ENCODE measurements at regions not wholly inside any gene's neighbourhood (a gene's known extent, or its start where the extent isn't known, plus 50 kb on each side); places are given as distances from the start of the nearest gene placed in this dataset.
"Not testable (repeated sequence)": the region's sequence is repeated elsewhere in the genome, so short reads cannot be mapped to it uniquely, and the experiment has no call there.

DNA sequence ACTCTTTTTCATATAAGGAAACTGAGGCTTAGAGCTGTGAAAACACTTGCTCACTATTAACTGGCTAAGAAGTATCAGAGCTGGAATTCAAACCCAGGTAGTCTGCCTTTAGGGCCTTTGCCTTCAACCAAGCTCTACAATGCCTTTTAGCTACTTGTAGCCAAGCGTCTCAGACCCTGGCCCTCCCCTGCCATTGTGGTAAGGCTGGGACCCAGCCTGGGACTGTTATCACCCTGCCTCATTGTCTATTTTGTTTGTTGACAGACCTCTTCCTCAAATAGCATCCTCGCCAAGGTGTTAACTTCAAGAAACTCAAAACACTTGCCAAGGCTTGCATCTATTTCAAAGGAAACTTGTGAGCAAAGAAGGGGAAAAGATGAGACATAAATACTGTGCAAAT, 76.7 kb upstream of the CD28 start:
- no peak for DNase-seq (ENCODE audit: low read depth in 2 of 2)

DNA sequence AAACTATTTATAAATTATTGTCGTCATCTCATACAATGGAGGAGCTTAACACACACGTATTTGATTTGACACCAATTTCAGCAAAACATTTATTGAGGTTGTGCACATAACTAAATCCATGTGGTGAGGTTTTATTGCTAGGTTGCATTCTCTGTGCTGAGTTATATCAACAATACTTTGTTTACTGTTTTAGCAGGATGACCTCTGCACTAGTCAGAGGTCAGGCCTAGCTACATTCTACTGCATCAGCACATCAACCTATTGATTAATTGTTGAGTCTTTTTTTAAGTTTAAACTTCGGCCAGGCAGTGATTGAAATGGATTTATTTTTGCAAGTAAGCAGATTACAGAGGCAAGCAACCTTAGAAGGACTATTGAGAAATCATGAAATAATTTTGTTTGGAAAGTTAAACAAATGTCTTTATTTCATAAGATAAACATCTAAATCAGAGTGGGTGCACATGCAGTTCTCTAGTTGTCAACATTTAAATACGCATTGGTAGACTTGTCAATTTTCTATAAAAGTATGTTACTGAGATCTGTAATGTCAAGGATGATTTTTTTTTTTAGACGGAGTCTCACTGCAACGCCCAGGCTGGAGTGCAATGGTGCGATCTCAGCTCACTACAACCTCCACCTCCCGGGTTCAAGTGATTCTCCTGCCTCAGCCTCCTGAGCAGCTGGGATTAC, 75.2 kb upstream of the CD28 start:
- DNase-seq (ENCODE audit: low read depth in 2 of 2): no peak

DNA sequence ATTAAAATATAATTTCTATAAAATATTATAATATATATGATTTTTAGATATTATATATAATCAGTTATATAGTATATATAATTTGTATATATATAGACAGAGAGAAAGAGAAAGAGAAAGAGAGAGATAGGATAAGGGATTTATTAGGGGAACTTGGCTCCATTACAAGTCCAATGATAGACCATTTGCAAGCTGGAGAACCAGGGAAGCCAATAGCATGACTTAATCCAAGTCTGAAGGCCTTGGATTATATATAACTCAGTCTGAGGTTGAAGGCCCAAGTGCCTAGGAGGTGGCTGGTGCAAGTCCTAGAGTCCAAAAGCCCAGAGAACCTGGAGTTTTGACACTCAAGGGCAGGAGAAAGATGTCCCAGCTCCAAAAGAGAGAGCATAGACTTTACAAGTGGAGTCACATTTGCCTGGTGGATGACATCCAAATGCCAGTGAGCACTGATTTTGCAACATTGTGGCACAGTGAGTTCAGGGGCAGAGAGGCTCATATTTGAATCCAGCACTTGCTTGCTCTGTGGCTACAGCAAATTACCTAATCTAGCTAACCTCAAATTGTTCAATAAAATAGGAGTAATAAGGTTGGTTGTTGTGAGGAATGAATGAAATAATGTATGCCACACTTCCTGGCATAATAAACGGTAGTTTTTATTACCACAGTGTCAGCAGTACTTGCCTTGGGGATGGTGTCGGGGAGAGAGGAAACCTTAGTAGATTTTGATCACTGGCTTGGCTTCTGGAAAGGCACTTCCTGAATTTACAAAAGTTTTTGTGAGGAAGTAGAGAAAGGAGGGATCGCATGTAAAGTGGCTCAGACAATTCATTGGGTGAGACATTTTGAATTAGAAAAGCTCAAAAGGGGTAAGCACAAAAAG, 69.6 kb upstream of the CD28 start:
- no peak for DNase-seq (ENCODE audit: low read depth in 2 of 2)

DNA sequence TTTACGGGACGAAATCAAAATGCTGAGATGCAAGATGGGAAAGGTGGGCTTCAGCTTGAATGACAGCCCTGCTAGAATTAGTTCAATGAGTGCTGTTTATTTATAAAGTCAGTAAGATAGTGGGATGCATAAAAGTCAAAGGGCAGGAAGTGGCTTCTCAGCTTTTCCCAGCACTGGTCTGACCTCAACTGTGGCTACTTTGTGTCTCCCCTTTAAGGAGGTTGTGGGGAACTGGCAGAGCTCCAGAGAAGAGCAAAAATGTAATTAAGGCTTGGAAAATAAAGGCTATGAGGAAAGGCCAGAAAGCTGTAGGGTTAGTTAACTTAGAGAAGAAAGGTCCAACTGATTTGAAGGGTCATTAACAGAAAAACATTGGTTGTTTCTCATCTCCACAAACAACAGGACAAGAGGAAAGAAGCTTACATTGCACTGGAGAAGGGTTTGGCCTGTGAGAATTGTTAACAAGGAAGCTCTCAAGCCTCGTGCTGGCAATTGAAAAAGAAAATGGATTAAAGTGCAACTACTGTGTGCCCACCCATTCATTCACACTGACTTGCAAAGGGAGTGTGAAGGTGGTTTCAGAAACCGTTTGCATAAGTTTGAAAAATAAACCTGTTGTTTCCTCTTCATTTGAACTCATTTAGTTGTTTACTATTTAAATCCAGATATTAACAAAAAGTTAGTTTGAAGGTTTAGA, 68.8 kb upstream of the CD28 start:
- no peak for DNase-seq (ENCODE audit: low read depth in 2 of 2)

DNA sequence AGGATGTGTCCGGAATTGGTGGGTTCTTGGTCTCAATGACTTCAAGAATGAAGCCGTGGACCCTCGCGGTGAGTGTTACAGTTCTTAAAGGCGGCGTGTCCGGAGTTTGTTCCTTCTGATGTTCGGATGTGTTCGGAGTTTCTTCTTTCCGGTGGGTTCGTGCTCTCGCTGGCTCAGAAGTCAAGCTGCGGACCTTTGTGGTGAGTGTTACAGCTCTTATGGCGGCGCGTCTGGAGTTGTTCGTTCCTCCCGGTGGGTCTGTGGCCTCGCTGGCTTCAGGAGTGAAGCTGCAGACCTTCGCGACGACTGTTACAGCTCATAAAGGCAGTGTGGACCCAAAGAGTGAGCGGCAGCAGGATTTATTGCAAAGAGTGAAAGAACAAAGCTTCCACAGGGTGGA, 64.6 kb upstream of the CD28 start:
- DNase-seq (ENCODE audit: low read depth in 2 of 2): not testable (repeated sequence)

DNA sequence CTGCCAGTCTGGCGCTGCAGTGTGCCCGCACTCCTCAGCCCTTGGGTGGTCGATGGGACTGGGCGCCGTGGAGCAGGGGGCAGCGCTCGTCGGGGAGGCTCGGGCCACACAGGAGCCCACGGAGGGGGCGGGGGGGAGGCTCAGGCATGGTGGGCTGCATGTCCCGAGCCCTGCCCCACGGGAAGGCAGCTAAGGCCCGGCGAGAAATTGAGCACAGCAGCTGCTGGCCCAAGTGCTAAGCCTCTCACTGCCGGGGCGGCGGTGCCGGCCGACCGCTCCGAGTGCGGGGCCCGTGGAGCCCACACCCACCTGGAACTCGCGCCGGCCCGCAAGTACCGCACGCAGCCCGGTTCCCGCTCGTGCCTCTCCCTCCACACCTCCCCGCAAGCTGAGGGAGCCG, 63.6 kb upstream of the CD28 start:
- not testable (repeated sequence) for DNase-seq (ENCODE audit: low read depth in 2 of 2)

DNA sequence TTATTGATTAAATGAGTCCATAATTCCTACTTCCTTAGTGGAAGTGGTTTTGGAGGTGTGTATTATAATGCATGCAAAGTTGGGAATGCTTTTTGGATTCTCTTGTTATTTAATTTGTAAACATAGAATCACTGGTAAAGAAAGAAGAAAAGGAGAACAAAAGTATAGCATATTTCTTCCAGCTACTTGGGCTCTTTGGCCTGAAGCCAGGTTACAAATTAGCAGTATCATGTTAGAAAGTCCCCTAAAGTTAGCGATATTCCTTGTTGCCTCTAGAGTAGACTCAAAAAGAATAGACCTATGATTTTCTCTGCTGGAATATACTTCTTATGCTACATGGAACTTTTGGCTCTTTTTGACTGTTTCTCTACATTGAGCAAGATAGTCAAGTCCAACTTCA, 60.6 kb upstream of the CD28 start:
- no peak for DNase-seq (ENCODE audit: low read depth in 2 of 2)

DNA sequence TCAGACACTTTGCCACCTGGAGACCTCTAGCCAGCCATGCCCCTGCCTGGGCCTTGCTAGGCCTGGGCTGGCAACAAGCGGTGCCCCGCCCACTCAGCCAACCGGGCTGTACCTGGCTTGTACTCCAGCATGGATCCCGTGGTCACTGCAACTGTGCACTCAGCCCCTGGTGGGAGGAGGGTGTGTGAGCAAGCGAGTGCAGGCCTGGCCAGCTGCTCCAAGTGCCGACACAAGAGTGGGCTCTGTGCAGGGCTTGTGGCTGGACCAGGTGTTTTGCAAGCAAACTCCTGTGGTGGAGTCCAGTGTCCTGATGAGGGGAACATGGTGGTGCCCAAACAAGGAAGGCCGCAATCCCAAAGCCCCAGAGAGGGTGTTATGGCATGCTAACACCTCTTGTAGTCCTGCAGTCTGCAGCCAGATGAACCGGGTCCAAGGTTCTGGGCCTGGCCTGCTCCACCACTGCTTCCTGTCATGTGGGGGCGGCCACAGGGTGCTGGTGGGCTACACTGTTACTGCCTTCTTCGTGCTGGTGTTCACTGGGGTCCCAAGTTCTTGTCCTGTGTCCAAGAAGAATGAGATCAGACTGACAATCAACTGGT, 60.1 kb upstream of the CD28 start:
- DNase-seq (ENCODE audit: low read depth in 2 of 2): no peak

DNA sequence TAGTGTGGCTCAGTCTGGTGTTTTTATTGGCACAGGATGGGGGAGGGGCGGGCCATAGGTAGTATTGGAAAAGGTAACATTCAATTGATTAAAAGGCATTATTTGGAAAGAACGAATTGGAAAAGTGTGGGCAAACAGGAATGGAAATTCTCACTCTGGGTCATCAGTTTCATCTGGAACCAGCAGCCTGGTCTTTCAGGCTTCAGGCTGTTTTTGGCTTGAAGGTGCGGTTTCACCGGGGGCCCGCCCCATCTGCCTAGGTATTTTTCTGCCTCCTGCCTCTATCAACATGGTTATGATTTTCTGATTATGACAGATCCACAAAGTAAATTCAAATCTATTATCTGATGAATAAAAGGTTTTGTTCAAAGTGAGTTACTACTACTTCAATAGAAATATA, 59.5 kb upstream of the CD28 start:
- DNase-seq (ENCODE audit: low read depth in 2 of 2): no peak

DNA sequence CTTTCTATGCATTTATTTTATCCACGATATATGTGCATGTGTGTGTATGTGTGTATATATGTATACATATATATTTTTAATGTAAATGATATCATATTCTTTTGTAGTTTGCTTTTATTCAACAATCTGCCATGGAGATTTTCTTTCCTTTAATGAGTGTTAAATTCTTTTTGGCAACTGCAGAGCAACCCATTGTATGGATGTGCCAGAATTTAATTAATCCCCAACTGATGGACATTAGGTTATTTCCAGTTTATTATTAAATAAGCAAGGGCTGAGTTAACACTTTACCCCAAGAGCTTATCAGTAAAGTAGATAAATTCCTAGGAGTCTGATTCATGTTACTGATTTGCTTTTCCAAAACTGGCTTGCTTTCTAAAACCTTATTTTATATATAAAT, 58.9 kb upstream of the CD28 start:
- DNase-seq (ENCODE audit: low read depth in 2 of 2): no peak

DNA sequence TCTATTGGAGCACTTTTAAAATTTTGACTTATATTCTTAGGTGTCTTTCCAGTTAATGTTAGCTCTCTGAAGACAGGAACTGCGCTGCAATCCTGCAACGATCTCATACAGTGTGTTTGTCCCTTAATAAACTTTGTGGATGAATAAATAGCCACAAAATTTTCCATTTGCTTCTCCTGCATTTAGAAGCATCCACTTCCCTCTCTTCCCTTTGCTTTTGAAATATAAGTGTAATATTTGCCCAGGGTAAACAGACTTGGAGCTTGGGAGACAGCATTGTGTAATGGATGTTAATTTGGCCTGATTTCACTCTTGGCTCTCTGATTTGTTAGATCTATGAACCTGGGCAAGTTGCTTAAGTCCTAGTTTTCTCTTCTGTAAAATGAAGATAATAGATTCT, 58.2 kb upstream of the CD28 start:
- no peak for DNase-seq (ENCODE audit: low read depth in 2 of 2)

DNA sequence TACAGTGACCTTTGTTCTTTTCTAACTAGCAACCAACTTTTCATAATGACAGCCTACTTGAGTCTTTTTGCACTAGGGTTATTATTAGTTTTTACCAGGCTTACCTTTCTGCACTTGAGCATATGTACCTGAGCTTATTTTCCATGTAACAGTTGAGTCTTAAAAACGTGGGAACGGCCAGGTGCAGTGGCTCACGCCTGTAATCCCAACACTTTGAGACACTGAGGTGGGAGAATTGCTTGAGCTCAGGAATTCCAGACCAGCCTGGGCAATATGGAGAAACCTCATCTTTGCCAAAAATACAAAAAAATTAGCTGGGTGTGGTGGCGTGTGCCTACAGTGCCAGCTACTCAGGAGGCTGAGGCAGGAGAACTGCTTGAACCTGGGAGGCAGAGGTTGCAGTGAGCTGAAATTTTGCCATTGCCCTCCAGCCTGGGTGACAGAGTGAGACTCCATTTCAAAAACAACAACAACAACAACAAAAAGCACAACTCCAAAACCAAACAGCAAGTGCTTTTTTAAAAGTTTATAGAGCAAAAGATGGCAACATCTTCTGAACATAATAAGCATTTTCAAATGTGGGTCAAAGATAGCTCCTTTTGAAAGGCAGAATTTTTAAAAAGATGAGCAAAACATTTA, 57.1 kb upstream of the CD28 start:
- no peak for DNase-seq (ENCODE audit: low read depth in 2 of 2)

DNA sequence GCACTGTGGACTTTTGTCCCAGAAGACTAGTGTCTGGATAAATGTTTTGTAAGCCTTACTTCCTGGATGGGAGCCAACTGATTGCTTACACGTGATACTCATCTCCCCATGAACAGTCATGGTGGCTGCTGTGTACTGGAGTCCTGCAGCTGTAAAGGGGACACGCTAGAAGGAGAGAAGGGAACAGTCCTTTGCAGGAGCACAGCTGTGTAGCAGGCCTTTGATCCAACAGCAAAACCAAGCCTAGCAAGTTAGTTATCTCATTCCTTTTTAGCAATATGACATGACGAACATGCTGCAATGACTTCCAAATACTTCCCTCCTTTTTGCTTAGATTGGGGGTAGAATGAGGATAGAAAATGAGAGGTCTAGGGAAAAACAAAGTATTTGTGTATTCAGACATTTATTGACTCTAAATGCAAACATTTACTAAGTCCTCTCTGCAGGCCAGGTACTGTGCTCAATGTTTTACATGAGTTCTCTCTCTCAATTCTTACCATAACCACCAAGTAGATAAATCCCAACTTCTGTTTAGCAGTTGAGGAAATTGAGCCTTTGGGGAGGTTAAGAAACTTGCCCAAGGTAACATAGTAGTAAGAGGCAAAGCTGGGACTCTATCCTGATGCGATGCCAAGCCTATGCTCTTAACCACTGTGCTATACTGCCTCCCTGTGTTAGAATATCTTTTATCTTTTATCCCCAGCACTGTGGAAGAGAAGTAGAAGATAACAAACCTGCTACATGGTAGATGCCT, 55.4 kb upstream of the CD28 start:
- peak in 1 of 2 experiments; percentile 26 for DNase-seq (ENCODE audit: low read depth in 2 of 2)

DNA sequence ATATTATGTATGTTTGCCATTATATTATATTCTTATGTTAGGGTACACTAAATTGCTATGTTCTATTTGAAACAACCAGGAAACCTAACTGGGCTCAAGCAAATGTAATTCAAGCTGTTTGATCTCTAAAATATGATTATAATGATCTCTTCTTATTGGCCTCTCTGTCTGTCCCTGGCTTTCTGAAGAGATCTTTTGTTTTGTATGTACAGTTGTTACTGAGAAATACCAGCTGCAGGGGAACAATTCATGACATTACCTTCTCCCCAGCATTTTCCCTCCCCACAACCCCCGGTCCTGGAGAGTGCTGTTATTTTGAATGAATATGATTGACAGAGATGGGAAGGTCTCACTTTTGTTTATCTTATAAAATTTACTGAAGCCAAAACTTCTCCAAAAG, 54.8 kb upstream of the CD28 start:
- DNase-seq (ENCODE audit: low read depth in 2 of 2): no peak

DNA sequence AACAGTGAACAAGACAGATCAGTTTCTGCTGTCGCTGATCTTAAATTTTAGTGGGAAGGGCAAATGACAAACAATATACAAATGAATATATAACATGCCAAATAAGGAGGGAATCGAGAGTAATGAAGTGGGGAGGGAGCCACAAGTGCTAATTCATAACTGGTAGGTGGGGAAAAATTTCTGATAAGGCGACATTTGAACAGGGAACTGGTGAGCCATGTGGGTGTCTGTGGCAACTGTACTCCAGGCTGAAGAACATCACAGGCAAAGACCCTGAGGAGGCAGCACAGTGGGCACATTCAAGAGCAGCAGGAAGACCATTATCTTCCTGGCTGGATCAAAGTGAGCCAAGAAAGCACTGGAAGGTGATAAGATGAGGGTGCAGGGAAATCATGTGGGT, 51.6 kb upstream of the CD28 start:
- DNase-seq (ENCODE audit: low read depth in 2 of 2): no peak

DNA sequence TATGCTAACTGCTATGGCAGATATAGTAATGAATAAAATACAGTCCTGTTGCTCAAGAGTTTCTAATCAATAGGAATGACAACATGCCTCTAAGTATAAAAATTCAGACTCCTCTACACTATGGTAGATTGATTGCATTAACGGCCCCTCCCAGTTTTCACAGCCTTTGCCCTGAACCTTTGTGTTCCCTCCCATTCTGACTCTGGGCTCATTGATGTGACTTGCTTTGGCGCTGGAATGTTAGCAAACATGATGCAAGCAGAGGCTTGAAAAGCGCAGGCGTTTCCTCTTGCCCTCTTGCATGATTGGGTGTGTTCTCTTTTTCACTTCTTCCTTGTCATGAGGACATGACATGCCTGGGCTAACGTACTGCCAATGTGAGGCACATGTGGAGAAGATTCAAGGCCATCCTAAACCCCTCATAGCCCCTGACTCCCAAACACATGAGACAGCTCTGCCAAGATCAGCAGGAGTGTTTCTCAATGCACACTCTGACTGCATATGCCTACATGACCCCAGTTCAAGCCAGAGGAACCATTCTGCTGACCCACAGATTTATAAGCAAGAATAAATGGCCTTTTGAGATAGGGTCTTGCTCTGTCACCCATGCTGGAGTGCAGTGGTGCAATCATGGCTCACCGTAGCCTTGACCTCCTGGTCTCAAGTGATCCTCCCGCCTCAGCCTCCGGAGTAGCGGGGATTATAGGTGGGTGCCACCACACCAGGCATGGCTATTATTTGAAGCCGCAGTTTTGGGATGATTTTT, 49.7 kb upstream of the CD28 start:
- no peak for DNase-seq (ENCODE audit: low read depth in 2 of 2)
